ENCODE measurements at regions not wholly inside any gene's neighbourhood (a gene's known extent, or its start where the extent isn't known, plus 50 kb on each side); places are given as distances from the start of the nearest gene placed in this dataset.
A peak's percentile ranks its signal among the peaks of the same experiment; 100 is the strongest.

- Histone ChIP-seq H3K4me3 (no peak overlapping the region), H3K27ac (no peak overlapping the region), H3K9me3 (no peaks in the 10 kb centered on the region), H3K4me1 (peaks cover 12% of the 10 kb centered on the region in 2 donors), H3K36me3 (no peaks in the 10 kb centered on the region), H3K27me3 (no peaks in the 10 kb centered on the region)
- ATAC-seq (no peak), DNase-seq (no peak)
- in situ Hi-C loops (cut with MboI; ENCODE audit: low sequenced_read_pairs in 4 of 4) (no loop called here), intact Hi-C loops (cut with DNase I; ENCODE audit: low total_unique reads) (no loop called here)
- no peak for TF ChIP-seq CTCF (IDR thresholded peaks at IDR 0.05 in 4 of 5, conservative IDR thresholded peaks at IDR 0.05 in 1 of 5)
- TF ChIP-seq POLR2A (IDR thresholded peaks at IDR 0.05): no peak
These were observed 113.1 kb downstream of the RHOU start for GRCh38 chr1:228848406-228848805.

DNA sequence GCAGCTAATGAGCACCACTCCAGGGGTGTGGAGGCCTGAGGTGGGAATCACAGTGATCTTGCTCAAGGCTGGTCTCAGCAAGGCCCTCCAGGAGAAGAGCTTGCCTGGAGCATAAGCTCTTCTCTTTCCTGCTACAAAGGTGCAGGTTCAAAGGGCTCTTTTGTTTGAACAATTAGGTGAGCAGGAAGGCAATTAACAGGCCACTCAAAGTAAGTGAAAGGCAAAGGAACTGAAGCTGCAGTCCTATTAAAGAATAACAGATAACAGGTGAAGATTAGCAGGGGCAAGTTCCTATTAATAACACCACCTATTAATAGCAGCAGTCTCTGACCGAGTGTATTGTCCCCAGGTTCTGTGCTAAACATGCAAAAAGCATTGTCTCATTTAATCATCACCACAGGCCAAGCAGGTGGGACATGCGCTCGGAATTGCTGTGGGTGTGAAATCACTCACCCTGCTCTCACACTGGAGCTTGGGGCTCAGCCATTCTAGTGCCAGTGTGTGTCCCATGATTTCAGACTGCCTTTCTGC is 113.8 kb downstream of the RHOU start:
- intact Hi-C loops (cut with DNase I; ENCODE audit: low total_unique reads) (no loop called here), in situ Hi-C loops (cut with MboI; ENCODE audit: low sequenced_read_pairs in 4 of 4) (no loop called here)
- ATAC-seq (peak; percentile 49 to 62), DNase-seq (no peak)
- peak overlapping the region in 1 of 4 donors; percentile 25 for H3K27ac ChIP-seq
- H3K9me3 ChIP-seq: no peaks in the 10 kb centered on the region
- TF ChIP-seq POLR2A (IDR thresholded peaks at IDR 0.05) (no peak), CTCF (IDR thresholded peaks at IDR 0.05 in 4 of 5, conservative IDR thresholded peaks at IDR 0.05 in 1 of 5) (no peak)
- no peaks in the 10 kb centered on the region for H3K36me3 ChIP-seq
- H3K4me3 ChIP-seq: no peak overlapping the region
- H3K4me1 ChIP-seq: peaks cover 12% of the 10 kb centered on the region in 2 donors
- H3K27me3 ChIP-seq: no peaks in the 10 kb centered on the region

DNA sequence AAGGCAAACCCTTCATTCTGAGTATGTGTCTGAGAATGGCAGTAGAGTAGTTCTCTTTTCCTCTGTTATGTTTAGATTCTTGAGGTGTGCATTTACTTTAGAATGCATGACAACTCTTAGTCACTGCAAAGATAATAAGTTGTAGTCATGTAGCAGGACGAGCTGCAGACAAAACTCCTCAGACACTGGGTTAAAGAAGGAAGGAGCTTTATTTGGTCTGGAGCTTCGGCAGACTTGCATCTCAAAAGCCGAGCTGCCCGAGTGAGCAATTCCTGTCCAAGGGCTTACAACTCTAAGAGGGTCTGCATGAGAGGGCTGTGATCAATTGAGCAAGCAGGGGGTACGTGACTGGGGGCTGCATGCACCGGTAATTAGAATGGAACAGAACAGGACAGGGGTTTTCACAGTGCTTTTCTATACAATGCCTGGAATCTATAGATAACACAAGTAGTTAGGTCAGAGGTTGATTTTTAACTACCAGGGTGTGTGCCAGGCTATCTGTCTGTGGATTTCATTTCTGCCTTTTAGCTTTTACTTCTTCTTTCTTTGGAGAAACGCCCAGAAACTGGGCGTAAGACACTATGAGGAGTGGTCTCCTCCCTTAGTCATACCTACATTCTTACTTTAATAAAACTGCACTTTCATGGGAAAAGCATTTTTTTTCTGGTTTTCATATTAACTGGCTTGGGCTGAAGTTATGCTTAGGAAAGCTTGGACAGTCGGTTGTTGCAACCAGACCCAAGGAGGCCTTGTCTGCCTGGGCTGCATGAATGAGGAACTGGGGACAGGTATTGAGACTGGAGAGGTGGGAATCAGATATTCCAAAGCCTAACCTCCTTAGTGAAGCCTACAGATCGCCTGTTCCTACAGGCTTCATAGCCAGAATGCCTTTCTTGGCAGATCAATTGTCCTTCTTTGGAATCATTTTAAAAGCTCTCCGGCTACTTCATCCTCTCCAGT is 115.1 kb downstream of the RHOU start:
- in situ Hi-C loops (cut with MboI; ENCODE audit: low sequenced_read_pairs in 4 of 4): no loop called here
- Histone ChIP-seq H3K9me3 (no peaks in the 10 kb centered on the region), H3K27me3 (no peaks in the 10 kb centered on the region), H3K27ac (no peak overlapping the region), H3K4me1 (peaks cover 12% of the 10 kb centered on the region in 2 donors), H3K36me3 (no peaks in the 10 kb centered on the region), H3K4me3 (no peak overlapping the region)
- TF ChIP-seq CTCF (IDR thresholded peaks at IDR 0.05 in 4 of 5, conservative IDR thresholded peaks at IDR 0.05 in 1 of 5) (no peak), POLR2A (IDR thresholded peaks at IDR 0.05) (no peak)
- DNase-seq (no peak), ATAC-seq (no peak)
- intact Hi-C loops (cut with DNase I; ENCODE audit: low total_unique reads): no loop called here

- Histone ChIP-seq H3K27ac (no peak overlapping the region), H3K9me3 (no peaks in the 10 kb centered on the region), H3K4me3 (no peak overlapping the region), H3K36me3 (no peaks in the 10 kb centered on the region), H3K27me3 (no peaks in the 10 kb centered on the region), H3K4me1 (peaks cover 12% of the 10 kb centered on the region in 2 donors)
- TF ChIP-seq POLR2A (IDR thresholded peaks at IDR 0.05) (no peak), CTCF (IDR thresholded peaks at IDR 0.05 in 4 of 5, conservative IDR thresholded peaks at IDR 0.05 in 1 of 5) (no peak)
- intact Hi-C loops (cut with DNase I; ENCODE audit: low total_unique reads) (no loop called here), in situ Hi-C loops (cut with MboI; ENCODE audit: low sequenced_read_pairs in 4 of 4) (no loop called here)
- ATAC-seq: no peak
- no peak for DNase-seq
These were observed 115.9 kb downstream of the RHOU start for GRCh38 chr1:228851193-228851592.

All from gastrocnemius medialis (tissue), 4 donors.